Activated CD8-positive, alpha-beta T cell treated with anti-CD3 and anti-CD28 coated beads, Interleukin-2, amount 10 ng/mL, durations not matched to agents 7 days and 5 days (primary cell): ENCODE measurements at regions not wholly inside any gene's neighbourhood (a gene's known extent, or its start where the extent isn't known, plus 50 kb on each side); places are given as distances from the start of the nearest gene placed in this dataset.

ENCODE experiments used
- ATAC-seq: fragments of 150-1000 bp; cut with Tn5 transposase; one replicate; pipeline ENCODE4 v1.10.0; 2021; ENCODE audit warnings: moderate library complexity
- CTCF ChIA-PET: fragments of 350-600 bp; sonication (Branson Sonifier 250); formaldehyde crosslinking; loops from one replicate; lab custom pipeline; 2021; ENCODE audit warnings: antibody characterized with exemption; lab: Charles Lee
- POLR2A ChIA-PET: fragments of 350-600 bp; sonication (Branson Sonifier 250); formaldehyde crosslinking; loops from one replicate; lab custom pipeline; 2021; ENCODE audit warnings: antibody characterized with exemption; lab: Charles Lee
- DNase-seq: peaks from one replicate; pipeline ENCODE4 v3.0.0-alpha.2; 2020
- H3K27ac Mint-ChIP-seq: one replicate; pipeline ENCODE4 v1.8.0; 2021; ENCODE audit warnings: mild to moderate bottlenecking, mixed read lengths
- H3K27me3 Mint-ChIP-seq: one replicate; pipeline ENCODE4 v1.8.0; 2021; ENCODE audit warnings: low read depth, mixed read lengths
- H3K36me3 Mint-ChIP-seq: one replicate; pipeline ENCODE4 v1.8.0; 2021; ENCODE audit warnings: low read depth, mixed read lengths
- H3K4me1 Mint-ChIP-seq: one replicate; pipeline ENCODE4 v1.8.0; 2021; ENCODE audit warnings: low read depth, mixed read lengths
- H3K4me3 Mint-ChIP-seq: one replicate; pipeline ENCODE4 v1.8.0; 2021; ENCODE audit warnings: mild to moderate bottlenecking, mixed read lengths
- H3K9me3 Mint-ChIP-seq: one replicate; pipeline ENCODE4 v1.8.0; 2022; ENCODE audit warnings: mixed read lengths; ENCODE audit not compliant: insufficient read depth

GRCh38 chr5:3217771-3218495, 377.7 kb upstream of the IRX1 start:
- ChIA-PET POLR2A (no interaction called here), CTCF (no interaction called here)
- H3K27ac Mint-ChIP-seq: no peak overlapping the region

GRCh38 chr5:3217114-3217513, 378.5 kb upstream of the IRX1 start:
- Mint-ChIP-seq H3K36me3 (no peaks in the 10 kb centered on the region), H3K9me3 (no peaks in the 10 kb centered on the region), H3K27ac (no peak overlapping the region), H3K4me1 (no peaks in the 10 kb centered on the region), H3K4me3 (no peak overlapping the region), H3K27me3 (no peaks in the 10 kb centered on the region)
- ChIA-PET CTCF (no interaction called here), POLR2A (no interaction called here)
- DNase-seq (no peak), ATAC-seq (no peak)

More at GRCh38 chr5:3217771-3218495, 377.7 kb upstream of the IRX1 start:
- no peak overlapping the region for H3K4me3 Mint-ChIP-seq
- H3K36me3 Mint-ChIP-seq: no peaks in the 10 kb centered on the region
- H3K27me3 Mint-ChIP-seq: no peaks in the 10 kb centered on the region
- no peak for ATAC-seq
- no peak for DNase-seq
- no peaks in the 10 kb centered on the region for H3K9me3 Mint-ChIP-seq
- H3K4me1 Mint-ChIP-seq: no peaks in the 10 kb centered on the region

GRCh38 chr5:3216386-3216785, 379.2 kb upstream of the IRX1 start:
- Mint-ChIP-seq H3K36me3 (no peaks in the 10 kb centered on the region), H3K27ac (no peak overlapping the region), H3K9me3 (no peaks in the 10 kb centered on the region), H3K27me3 (no peaks in the 10 kb centered on the region), H3K4me1 (no peaks in the 10 kb centered on the region), H3K4me3 (no peak overlapping the region)
- POLR2A ChIA-PET: no interaction called here
- DNase-seq: no peak
- no peak for ATAC-seq
- CTCF ChIA-PET: no interaction called here

- H3K9me3 Mint-ChIP-seq: no peaks in the 10 kb centered on the region
- DNase-seq (no peak), ATAC-seq (no peak)
- H3K27me3 Mint-ChIP-seq: no peaks in the 10 kb centered on the region
- H3K4me3 Mint-ChIP-seq: no peak overlapping the region
- CTCF ChIA-PET: no interaction called here
- H3K4me1 Mint-ChIP-seq: no peaks in the 10 kb centered on the region
- H3K36me3 Mint-ChIP-seq: no peaks in the 10 kb centered on the region
- no peak overlapping the region for H3K27ac Mint-ChIP-seq
- POLR2A ChIA-PET: no interaction called here
These were observed 380.7 kb upstream of the IRX1 start for GRCh38 chr5:3214838-3215374.

- H3K27me3 Mint-ChIP-seq: no peaks in the 10 kb centered on the region
- no peaks in the 10 kb centered on the region for H3K4me1 Mint-ChIP-seq
- DNase-seq (no peak), ATAC-seq (no peak)
- no peaks in the 10 kb centered on the region for H3K36me3 Mint-ChIP-seq
- CTCF ChIA-PET: no interaction called here
- H3K27ac Mint-ChIP-seq: no peak overlapping the region
- no peak overlapping the region for H3K4me3 Mint-ChIP-seq
- POLR2A ChIA-PET: no interaction called here
- no peaks in the 10 kb centered on the region for H3K9me3 Mint-ChIP-seq
These were observed 381.2 kb upstream of the IRX1 start for GRCh38 chr5:3214396-3214795.

GRCh38 chr5:3212869-3213268, 382.8 kb upstream of the IRX1 start:
- Mint-ChIP-seq H3K36me3 (no peaks in the 10 kb centered on the region), H3K4me3 (no peak overlapping the region), H3K27me3 (no peaks in the 10 kb centered on the region), H3K4me1 (no peaks in the 10 kb centered on the region), H3K27ac (no peak overlapping the region), H3K9me3 (no peaks in the 10 kb centered on the region)
- CTCF ChIA-PET: no interaction called here
- no peak for DNase-seq
- POLR2A ChIA-PET: no interaction called here
- no peak for ATAC-seq

- Mint-ChIP-seq H3K4me3 (no peak overlapping the region), H3K36me3 (no peaks in the 10 kb centered on the region), H3K27ac (no peak overlapping the region), H3K9me3 (peaks cover 3% of the 10 kb centered on the region), H3K4me1 (no peaks in the 10 kb centered on the region), H3K27me3 (no peaks in the 10 kb centered on the region)
- DNase-seq (no peak), ATAC-seq (no peak)
- ChIA-PET POLR2A (no interaction called here), CTCF (no interaction called here)
These were observed 385.1 kb upstream of the IRX1 start for GRCh38 chr5:3210531-3210930.

- Mint-ChIP-seq H3K36me3 (no peaks in the 10 kb centered on the region), H3K9me3 (peaks cover 4% of the 10 kb centered on the region), H3K4me3 (no peak overlapping the region), H3K4me1 (no peaks in the 10 kb centered on the region), H3K27me3 (no peaks in the 10 kb centered on the region), H3K27ac (no peak overlapping the region)
- ChIA-PET POLR2A (no interaction called here), CTCF (no interaction called here)
- no peak for DNase-seq
- ATAC-seq: no peak
These were observed 385.7 kb upstream of the IRX1 start for GRCh38 chr5:3209918-3210317.

GRCh38 chr5:3202570-3202969, 393.1 kb upstream of the IRX1 start:
- H3K4me1 Mint-ChIP-seq: no peaks in the 10 kb centered on the region
- peaks cover 7% of the 10 kb centered on the region for H3K27me3 Mint-ChIP-seq
- H3K9me3 Mint-ChIP-seq: peaks cover 4% of the 10 kb centered on the region
- ATAC-seq: no peak
- no peak overlapping the region for H3K4me3 Mint-ChIP-seq
- no peaks in the 10 kb centered on the region for H3K36me3 Mint-ChIP-seq
- no peak for DNase-seq
- ChIA-PET CTCF (no interaction called here), POLR2A (no interaction called here)
- no peak overlapping the region for H3K27ac Mint-ChIP-seq

- DNase-seq (no peak), ATAC-seq (no peak)
- H3K9me3 Mint-ChIP-seq: peaks cover 4% of the 10 kb centered on the region
- H3K4me3 Mint-ChIP-seq: no peak overlapping the region
- H3K27me3 Mint-ChIP-seq: peaks cover 12% of the 10 kb centered on the region
- H3K36me3 Mint-ChIP-seq: no peaks in the 10 kb centered on the region
- no peak overlapping the region for H3K27ac Mint-ChIP-seq
- POLR2A ChIA-PET: no interaction called here
- H3K4me1 Mint-ChIP-seq: no peaks in the 10 kb centered on the region
- CTCF ChIA-PET: no interaction called here
These were observed 393.7 kb upstream of the IRX1 start for GRCh38 chr5:3201941-3202340.

- H3K27ac Mint-ChIP-seq: no peak overlapping the region
- ATAC-seq (no peak), DNase-seq (no peak)
- no peaks in the 10 kb centered on the region for H3K36me3 Mint-ChIP-seq
- peaks cover 4% of the 10 kb centered on the region for H3K9me3 Mint-ChIP-seq
- CTCF ChIA-PET: no interaction called here
- POLR2A ChIA-PET: no interaction called here
- no peaks in the 10 kb centered on the region for H3K4me1 Mint-ChIP-seq
- peaks cover 12% of the 10 kb centered on the region for H3K27me3 Mint-ChIP-seq
- no peak overlapping the region for H3K4me3 Mint-ChIP-seq
These were observed 394.5 kb upstream of the IRX1 start for GRCh38 chr5:3201121-3201520.

GRCh38 chr5:3199962-3200755, 395.5 kb upstream of the IRX1 start:
- peaks cover 12% of the 10 kb centered on the region for H3K27me3 Mint-ChIP-seq
- no peak overlapping the region for H3K4me3 Mint-ChIP-seq
- CTCF ChIA-PET: no interaction called here
- POLR2A ChIA-PET: no interaction called here
- no peaks in the 10 kb centered on the region for H3K9me3 Mint-ChIP-seq
- no peaks in the 10 kb centered on the region for H3K36me3 Mint-ChIP-seq
- DNase-seq (no peak), ATAC-seq (no peak)
- no peaks in the 10 kb centered on the region for H3K4me1 Mint-ChIP-seq
- no peak overlapping the region for H3K27ac Mint-ChIP-seq
